Bronchial epithelial cell (primary cell): ENCODE measurements at regions not wholly inside any gene's neighbourhood (a gene's known extent, or its start where the extent isn't known, plus 50 kb on each side); places are given as distances from the start of the nearest gene placed in this dataset.
"Not testable (repeated sequence)": the region's sequence is repeated elsewhere in the genome, so short reads cannot be mapped to it uniquely, and the experiment has no call there.

Experiments
- DNase-seq: peaks from one replicate; pipeline ENCODE4 v3.0.0-alpha.2; 2010; ENCODE audit warnings: low read depth
- FAIRE-seq: peaks from 2 replicates; lab custom pipeline; 2011; peaks lifted over from hg19 to GRCh38; lab: Jason Lieb, UNC
- H3K27me3 ChIP-seq: 2 replicates; pipeline ENCODE4 v1.5.1; 2011; ENCODE audit warnings: low read length; ENCODE audit not compliant: control insufficient read depth, insufficient read depth
- H3K36me3 ChIP-seq: 2 replicates; pipeline ENCODE4 v1.5.1; 2011; ENCODE audit warnings: low read length; ENCODE audit not compliant: control insufficient read depth, insufficient read depth
- H3K4me3 ChIP-seq: 2 replicates; pipeline ENCODE4 v1.5.1; 2011; ENCODE audit warnings: mild to moderate bottlenecking, low read depth, low read length, control low read depth
- TF ChIP-seq, protein P1 (sequence below): IDR thresholded peaks from 2 replicates; pipeline ENCODE4 v1.5.1; 2011; ENCODE audit warnings: mild to moderate bottlenecking, moderate library complexity, low read length, control low read depth, inconsistent platforms; ENCODE audit not compliant: insufficient read depth, severe bottlenecking

DNA sequence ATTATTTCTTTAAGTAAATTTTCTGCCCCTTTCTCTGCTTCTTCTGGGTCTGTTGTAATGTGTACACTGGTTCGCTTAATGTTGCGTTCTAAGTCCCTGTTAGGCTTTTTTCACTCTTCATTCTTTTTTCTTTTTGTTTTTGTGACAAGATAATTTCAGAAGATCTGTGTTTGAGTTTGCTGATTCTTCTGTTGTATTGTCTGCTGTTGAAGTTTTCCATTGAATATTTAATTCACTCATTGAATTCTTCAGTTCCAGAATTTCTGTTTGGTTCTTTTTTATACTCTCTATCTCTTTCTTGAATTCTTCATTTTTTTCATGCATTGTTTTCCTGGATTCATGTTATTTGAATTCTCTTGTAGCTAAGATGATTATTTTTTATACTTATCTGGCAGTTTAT lies 66.3 kb upstream of the NUDT6 start:
- no peak for FAIRE-seq
- no peaks in the 10 kb centered on the region for H3K27me3 ChIP-seq
- TF ChIP-seq, protein P1, sequence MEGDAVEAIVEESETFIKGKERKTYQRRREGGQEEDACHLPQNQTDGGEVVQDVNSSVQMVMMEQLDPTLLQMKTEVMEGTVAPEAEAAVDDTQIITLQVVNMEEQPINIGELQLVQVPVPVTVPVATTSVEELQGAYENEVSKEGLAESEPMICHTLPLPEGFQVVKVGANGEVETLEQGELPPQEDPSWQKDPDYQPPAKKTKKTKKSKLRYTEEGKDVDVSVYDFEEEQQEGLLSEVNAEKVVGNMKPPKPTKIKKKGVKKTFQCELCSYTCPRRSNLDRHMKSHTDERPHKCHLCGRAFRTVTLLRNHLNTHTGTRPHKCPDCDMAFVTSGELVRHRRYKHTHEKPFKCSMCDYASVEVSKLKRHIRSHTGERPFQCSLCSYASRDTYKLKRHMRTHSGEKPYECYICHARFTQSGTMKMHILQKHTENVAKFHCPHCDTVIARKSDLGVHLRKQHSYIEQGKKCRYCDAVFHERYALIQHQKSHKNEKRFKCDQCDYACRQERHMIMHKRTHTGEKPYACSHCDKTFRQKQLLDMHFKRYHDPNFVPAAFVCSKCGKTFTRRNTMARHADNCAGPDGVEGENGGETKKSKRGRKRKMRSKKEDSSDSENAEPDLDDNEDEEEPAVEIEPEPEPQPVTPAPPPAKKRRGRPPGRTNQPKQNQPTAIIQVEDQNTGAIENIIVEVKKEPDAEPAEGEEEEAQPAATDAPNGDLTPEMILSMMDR: no peak
- no peak for DNase-seq
- H3K36me3 ChIP-seq: no peaks in the 10 kb centered on the region
- no peak overlapping the region for H3K4me3 ChIP-seq

- FAIRE-seq (no peak), DNase-seq (no peak)
- TF ChIP-seq, protein P1: no peak
- no peaks in the 10 kb centered on the region for H3K27me3 ChIP-seq
- H3K36me3 ChIP-seq: no peaks in the 10 kb centered on the region
- H3K4me3 ChIP-seq: no peak overlapping the region
Observed at GRCh38 chr4:122990891-122991290, 68.5 kb upstream of the NUDT6 start.

DNA sequence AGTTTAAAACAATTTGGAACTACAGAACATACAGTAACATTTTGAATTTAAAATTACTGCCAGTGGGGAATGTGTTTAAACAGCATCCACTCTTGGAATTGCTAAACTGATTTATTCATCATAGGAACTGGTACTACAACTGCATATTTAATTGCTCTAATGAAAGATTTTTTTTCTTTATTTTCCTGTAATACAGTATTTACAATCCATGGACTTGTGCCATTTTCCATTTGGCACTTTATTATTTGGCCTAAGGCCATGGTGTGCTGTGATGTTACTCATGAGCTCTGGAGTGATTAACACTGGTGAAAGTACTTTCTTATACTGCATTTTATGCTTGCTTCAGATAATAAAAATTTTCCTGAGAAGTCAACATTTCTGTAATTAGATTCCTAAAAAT lies 69.7 kb upstream of the NUDT6 start:
- TF ChIP-seq, protein P1: no peak
- peak; percentile 65 for DNase-seq
- no peak for FAIRE-seq
- Histone ChIP-seq H3K36me3 (no peaks in the 10 kb centered on the region), H3K4me3 (no peak overlapping the region), H3K27me3 (no peaks in the 10 kb centered on the region)

DNA sequence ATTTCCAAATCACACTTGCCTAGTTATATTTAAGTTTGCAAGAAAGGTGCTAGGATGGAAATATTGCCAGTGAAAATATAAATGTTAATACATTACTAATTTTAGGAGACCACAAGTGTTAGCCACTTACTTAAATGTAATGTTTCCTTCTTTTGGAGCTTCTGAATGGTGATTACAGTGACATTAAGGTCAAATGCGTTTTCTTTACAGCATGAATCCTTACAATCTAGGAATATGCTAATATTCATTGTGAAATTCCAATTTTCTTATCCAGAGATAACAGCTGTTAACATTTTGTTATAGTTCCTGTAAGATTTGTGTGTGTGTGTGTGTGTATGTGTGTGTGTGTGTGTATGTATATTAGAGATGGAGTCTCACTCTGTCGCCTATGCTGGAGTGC lies 70.2 kb upstream of the NUDT6 start:
- TF ChIP-seq, protein P1: no peak
- Histone ChIP-seq H3K36me3 (no peaks in the 10 kb centered on the region), H3K27me3 (no peaks in the 10 kb centered on the region), H3K4me3 (no peak overlapping the region)
- DNase-seq (no peak), FAIRE-seq (no peak)

GRCh38 chr4:122996350-122996749 lies 74.0 kb upstream of the NUDT6 start:
- no peaks in the 10 kb centered on the region for H3K36me3 ChIP-seq
- H3K4me3 ChIP-seq: no peak overlapping the region
- DNase-seq: no peak
- TF ChIP-seq, protein P1: no peak
- no peaks in the 10 kb centered on the region for H3K27me3 ChIP-seq
- no peak for FAIRE-seq

DNA sequence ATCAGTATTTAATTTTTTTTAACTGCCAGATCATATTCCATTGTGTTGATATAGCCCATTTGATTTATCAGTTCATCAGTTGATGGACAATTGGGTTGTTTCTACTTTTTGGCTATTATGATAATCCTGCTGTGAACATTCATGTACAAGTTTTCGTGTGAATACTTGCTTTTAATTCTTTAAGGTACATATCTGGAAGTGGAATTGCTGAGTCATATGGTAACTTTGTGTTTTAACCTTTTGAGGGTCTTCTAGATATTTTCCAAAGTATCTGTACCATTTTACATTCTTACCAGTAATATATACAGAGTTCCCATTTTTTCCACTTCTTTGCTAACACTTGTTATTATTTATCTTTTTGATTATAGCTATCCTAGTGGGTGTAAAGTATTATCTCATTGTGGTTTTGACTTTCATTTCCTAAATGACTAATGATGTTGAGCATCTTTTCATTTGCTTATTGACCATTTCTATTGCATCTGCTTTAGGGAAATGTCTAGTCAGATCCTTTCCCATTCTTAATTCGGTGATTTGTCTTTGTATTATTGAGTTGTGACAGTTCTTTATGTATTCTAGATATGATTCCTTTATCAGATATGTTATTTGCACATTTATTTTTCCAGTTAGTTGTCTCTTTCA lies 75.2 kb upstream of the NUDT6 start:
- FAIRE-seq (no peak), DNase-seq (peak; percentile 59)
- no peaks in the 10 kb centered on the region for H3K27me3 ChIP-seq
- no peak overlapping the region for H3K4me3 ChIP-seq
- H3K36me3 ChIP-seq: no peaks in the 10 kb centered on the region
- TF ChIP-seq, protein P1: no peak

DNA sequence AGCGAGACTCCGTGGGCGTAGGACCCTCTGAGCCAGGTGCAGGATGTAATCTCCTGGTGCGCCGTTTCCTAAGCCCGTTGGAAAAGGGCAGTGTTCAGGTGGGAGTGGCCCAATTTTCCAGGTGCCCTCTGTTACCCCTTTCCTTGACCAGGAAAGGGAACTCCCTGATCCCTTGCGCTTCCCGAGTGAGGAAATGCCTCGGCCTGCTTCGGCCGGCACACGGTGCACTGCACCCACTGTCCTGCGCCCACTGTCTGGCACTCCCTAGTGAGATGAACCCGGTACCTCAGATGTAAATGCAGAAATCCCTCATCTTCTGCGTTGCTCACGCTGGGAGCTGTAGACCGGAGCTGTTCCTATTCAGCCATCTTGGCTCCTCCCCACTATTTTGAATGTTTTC lies 81.7 kb upstream of the NUDT6 start:
- not testable (repeated sequence) for H3K4me3 ChIP-seq, H3K27me3 ChIP-seq, DNase-seq, H3K36me3 ChIP-seq, FAIRE-seq

GRCh38 chr4:123005126-123005525 lies 82.7 kb upstream of the NUDT6 start:
- H3K36me3 ChIP-seq, H3K4me3 ChIP-seq, FAIRE-seq, H3K27me3 ChIP-seq: not testable (repeated sequence)
- DNase-seq: peak; percentile 8
